ENCODE measurements at regions not wholly inside any gene's neighbourhood (a gene's known extent, or its start where the extent isn't known, plus 50 kb on each side); places are given as distances from the start of the nearest gene placed in this dataset.
"Not testable (repeated sequence)": the region's sequence is repeated elsewhere in the genome, so short reads cannot be mapped to it uniquely, and the experiment has no call there.

DNA sequence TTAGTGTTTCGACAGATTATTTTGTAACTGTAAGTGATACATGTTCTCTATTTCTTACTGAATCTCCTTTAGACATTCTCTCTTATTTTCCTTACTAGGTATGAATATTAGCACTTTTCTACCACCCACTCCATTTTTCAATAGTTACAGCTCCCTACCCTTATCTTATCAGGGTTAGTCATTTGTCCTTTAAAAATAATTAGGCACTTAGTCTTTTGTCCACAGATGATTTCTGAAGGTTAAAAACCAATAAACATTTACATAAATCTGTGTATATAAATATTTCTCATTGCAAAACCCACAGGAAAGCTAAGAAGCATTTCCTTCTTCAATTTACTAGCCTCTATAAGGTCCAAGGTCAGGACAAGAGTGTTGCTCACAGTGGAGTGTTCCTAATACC is 624.1 kb upstream of the MIR17HG start:
- no peak for DNase-seq
- Histone ChIP-seq H3K27me3 (no peaks in the 10 kb centered on the region), H3K27ac (no peak overlapping the region), H3K4me3 (no peak overlapping the region), H3K36me3 (no peaks in the 10 kb centered on the region), H3K9me3 (no peaks in the 10 kb centered on the region), H3K4me1 (no peaks in the 10 kb centered on the region)
- WGBS, 2 donors: 87 to 90% methylated on average over 1 of the region's 1 CpG
- intact Hi-C loops (cut with DNase I): no loop called here
- TF ChIP-seq POLR2AphosphoS5 (IDR thresholded peaks at IDR 0.05): no peak
- TF ChIP-seq POLR2A (IDR thresholded peaks at IDR 0.05): no peak

DNA sequence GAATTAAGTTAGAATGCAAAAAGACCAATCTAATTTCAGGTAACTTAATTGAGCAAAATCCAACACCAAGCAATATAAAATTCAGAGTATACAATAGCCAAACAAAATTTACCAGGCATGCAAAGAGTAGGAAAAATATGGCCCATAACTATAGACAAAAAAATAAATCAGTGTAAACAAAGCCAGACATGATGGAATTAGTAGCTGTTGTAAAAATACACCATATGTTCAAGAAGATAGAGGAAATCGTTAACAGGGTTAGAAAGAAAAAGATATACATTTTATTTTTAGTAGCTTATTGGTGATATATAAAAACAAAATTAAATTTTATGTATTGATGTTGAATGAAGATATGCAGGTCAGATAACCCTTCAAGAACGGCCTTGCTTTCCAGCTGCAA is 621.1 kb upstream of the MIR17HG start:
- Histone ChIP-seq H3K36me3 (no peaks in the 10 kb centered on the region), H3K27me3 (no peaks in the 10 kb centered on the region), H3K9me3 (no peaks in the 10 kb centered on the region), H3K27ac (no peak overlapping the region), H3K4me1 (no peaks in the 10 kb centered on the region), H3K4me3 (no peak overlapping the region)
- TF ChIP-seq CTCF (IDR thresholded peaks at IDR 0.05) (no peak), EP300 (IDR thresholded peaks at IDR 0.05) (no peak), POLR2A (IDR thresholded peaks at IDR 0.05) (no peak), POLR2AphosphoS5 (IDR thresholded peaks at IDR 0.05) (no peak)
- 74 to 76% methylated on average over 2 of the region's 2 CpGs for whole genome bisulfite sequencing, 2 donors
- DNase-seq: no peak
- intact Hi-C loops (cut with DNase I): no loop called here

DNA sequence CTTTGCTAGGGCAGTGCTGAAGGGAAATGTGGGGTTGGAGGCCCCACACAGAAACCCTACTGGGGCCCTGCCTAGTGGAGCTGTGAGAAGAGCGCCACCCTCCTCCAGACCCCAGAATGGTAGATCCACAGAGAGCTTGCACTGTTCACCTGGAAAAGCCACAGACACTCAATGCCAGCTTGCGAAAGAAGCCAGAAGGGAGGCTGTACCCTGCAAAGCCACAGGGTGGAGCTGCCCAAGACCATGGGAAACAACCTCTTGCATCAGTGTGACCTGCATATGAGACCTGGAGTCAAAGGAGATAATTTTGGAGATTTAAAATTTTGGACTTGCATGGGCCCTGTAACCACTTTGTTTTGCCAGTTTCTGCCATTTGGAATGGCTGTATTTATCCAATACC is 615.4 kb upstream of the MIR17HG start:
- no peaks in the 10 kb centered on the region for H3K4me1 ChIP-seq
- 93 to 99% methylated on average over 2 of the region's 2 CpGs for WGBS, 2 donors
- TF ChIP-seq CTCF (IDR thresholded peaks at IDR 0.05) (no peak), POLR2AphosphoS5 (IDR thresholded peaks at IDR 0.05) (no peak), POLR2A (IDR thresholded peaks at IDR 0.05) (no peak), EP300 (IDR thresholded peaks at IDR 0.05) (no peak)
- no peaks in the 10 kb centered on the region for H3K27me3 ChIP-seq
- H3K4me3 ChIP-seq: no peak overlapping the region
- no peaks in the 10 kb centered on the region for H3K9me3 ChIP-seq
- DNase-seq: no peak
- intact Hi-C loops (cut with DNase I): no loop called here
- no peak overlapping the region for H3K27ac ChIP-seq
- H3K36me3 ChIP-seq: no peaks in the 10 kb centered on the region

DNA sequence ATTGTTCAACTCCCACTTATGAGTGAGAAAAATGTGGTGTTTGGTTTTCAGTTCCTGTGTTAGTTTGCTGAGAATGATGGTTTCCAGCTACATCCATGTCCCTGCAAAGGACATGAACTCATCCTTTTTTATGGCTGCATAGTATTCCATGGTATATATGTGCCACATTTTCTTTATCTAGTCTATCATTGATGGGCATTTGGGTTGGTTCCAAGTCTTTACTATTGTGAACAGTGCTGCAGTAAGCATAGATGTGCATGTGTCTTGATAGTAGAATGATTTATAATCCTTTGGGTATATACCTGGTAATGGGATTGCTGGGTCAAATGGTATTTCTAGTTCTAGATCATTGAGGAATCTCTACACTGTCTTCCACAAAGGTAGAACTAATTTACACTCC is 613.0 kb upstream of the MIR17HG start:
- H3K36me3 ChIP-seq; intact Hi-C loops (cut with DNase I); H3K9me3 ChIP-seq; H3K4me3 ChIP-seq; DNase-seq; H3K27ac ChIP-seq; H3K27me3 ChIP-seq; H3K4me1 ChIP-seq: not testable (repeated sequence)

GRCh38 chr13:90738881-90739280 is 608.6 kb upstream of the MIR17HG start:
- no peak for DNase-seq
- TF ChIP-seq CTCF (IDR thresholded peaks at IDR 0.05) (no peak), POLR2A (IDR thresholded peaks at IDR 0.05) (no peak), POLR2AphosphoS5 (IDR thresholded peaks at IDR 0.05) (no peak), EP300 (IDR thresholded peaks at IDR 0.05) (no peak)
- intact Hi-C loops (cut with DNase I): no loop called here
- Histone ChIP-seq H3K4me1 (no peaks in the 10 kb centered on the region), H3K27ac (no peak overlapping the region), H3K27me3 (no peaks in the 10 kb centered on the region), H3K9me3 (no peaks in the 10 kb centered on the region), H3K4me3 (no peak overlapping the region), H3K36me3 (no peaks in the 10 kb centered on the region)

- TF ChIP-seq CTCF (IDR thresholded peaks at IDR 0.05) (no peak), POLR2AphosphoS5 (IDR thresholded peaks at IDR 0.05) (no peak), EP300 (IDR thresholded peaks at IDR 0.05) (no peak), POLR2A (IDR thresholded peaks at IDR 0.05) (no peak)
- no peak for DNase-seq
- H3K4me1 ChIP-seq: no peaks in the 10 kb centered on the region
- no peaks in the 10 kb centered on the region for H3K36me3 ChIP-seq
- H3K9me3 ChIP-seq: no peaks in the 10 kb centered on the region
- WGBS, 2 donors: 43 to 70% methylated on average over 2 of the region's 2 CpGs
- intact Hi-C loops (cut with DNase I): no loop called here
- no peak overlapping the region for H3K27ac ChIP-seq
- H3K27me3 ChIP-seq: no peaks in the 10 kb centered on the region
- no peak overlapping the region for H3K4me3 ChIP-seq
These were observed 607.4 kb upstream of the MIR17HG start for GRCh38 chr13:90740099-90740498.

Data from sigmoid colon (tissue), 6 donors.